Upper lobe of left lung (tissue), 6 donors: ENCODE measurements at regions not wholly inside any gene's neighbourhood (a gene's known extent, or its start where the extent isn't known, plus 50 kb on each side); places are given as distances from the start of the nearest gene placed in this dataset.

ENCODE experiments used
- ATAC-seq, 2 donors: fragments of 200-7000 bp; cut with Tn5 transposase; one replicate each; pipeline ENCODE4 v1.9.1; 2022; ENCODE audit warnings: mild to moderate bottlenecking in 2 of 2, moderate library complexity in 2 of 2; ENCODE audit not compliant: low FRiP score in 2 of 2
- DNase-seq, 2 donors: peaks; one replicate each; pipeline ENCODE4 v3.0.0-alpha.2; 2019 to 2020
- H3K27ac ChIP-seq, 4 donors: fragments of 200-600 bp; sonication (generic); one replicate each; pipeline ENCODE4 v1.5.1; 2016 to 2019
- H3K27me3 ChIP-seq, 4 donors: fragments of 200-600 bp; sonication (generic); one replicate each; pipeline ENCODE4 v1.5.1; 2017 to 2019
- H3K36me3 ChIP-seq, 4 donors: fragments of 200-600 bp; sonication (generic); one replicate each; pipeline ENCODE4 v1.5.1; 2016 to 2019
- H3K4me1 ChIP-seq, 4 donors: fragments of 200-600 bp; sonication (generic); one replicate each; pipeline ENCODE4 v1.5.1; 2018 to 2019
- H3K4me3 ChIP-seq, 4 donors: fragments of 200-600 bp; sonication (generic); one replicate each; pipeline ENCODE4 v1.5.1; 2017 to 2019; ENCODE audit warnings: mild to moderate bottlenecking in 2 of 4, moderate library complexity in 1 of 4
- H3K9me3 ChIP-seq, 4 donors: fragments of 200-600 bp; sonication (generic); one replicate each; pipeline ENCODE4 v1.5.1; 2018 to 2019
- EP300 ChIP-seq, 4 donors: sonication (generic); formaldehyde crosslinking; IDR thresholded peaks; one replicate each; pipeline ENCODE4 v1.5.1; 2017; ENCODE audit warnings: antibody characterized with exemption in 4 of 4, control low read depth in 2 of 4
- POLR2A ChIP-seq, 4 donors: fragments of 450-650 bp; IDR thresholded peaks; one replicate each; pipeline ENCODE4 v1.5.1; 2016 to 2017; ENCODE audit warnings: antibody characterized with exemption in 4 of 4, mild to moderate bottlenecking in 2 of 4
- POLR2AphosphoS5 ChIP-seq, 2 donors: sonication (generic); formaldehyde crosslinking; IDR thresholded peaks; one replicate each; pipeline ENCODE4 v1.5.1; 2017; ENCODE audit warnings: antibody characterized with exemption in 2 of 2
- WGBS, 2 donors: methylation state at CpG; one replicate each; pipeline ENCODE4 v1.1.5; 2017 to 2018; 5-methylcytosine and 5-hydroxymethylcytosine counted together
- TF ChIP-seq, protein P1 (sequence below), 6 experiments: fragments of 450-650 bp in 4 of 6; fragments of 200-600 bp in 2 of 6; sonication (generic) in 2 of 6; IDR thresholded peaks; one replicate each; pipeline ENCODE4 v1.5.1; 2016 to 2019; ENCODE audit warnings: antibody characterized with exemption in 6 of 6
- donor health status: DM: no; HTN: no; CAD: no; lungs with moderate emphysema.
- donor health status: DM: no; HTN: yes; CAD: no; lungs with severe emphysema.

DNA sequence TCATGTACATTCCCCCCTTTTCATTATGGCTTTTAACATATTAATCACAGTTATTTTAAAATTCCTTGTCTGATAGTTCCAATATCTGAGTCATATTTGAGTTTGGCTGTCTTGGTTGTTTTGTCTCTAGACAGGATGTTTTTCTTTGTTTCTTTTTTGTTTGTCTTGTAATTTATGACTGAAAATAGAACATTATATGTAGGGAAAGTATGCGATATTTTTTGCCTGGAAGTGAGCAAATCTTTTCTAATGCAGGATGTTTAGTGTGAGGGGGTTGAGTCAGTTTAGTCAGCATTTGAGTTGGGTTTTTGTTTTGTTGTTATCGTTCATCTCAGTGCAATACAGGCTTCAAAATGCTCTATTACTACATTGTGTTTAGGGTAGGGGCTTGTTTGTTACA lies 239.7 kb downstream of the SNAPC1 start:
- Histone ChIP-seq H3K4me1 (no peaks in the 10 kb centered on the region), H3K27ac (no peak overlapping the region), H3K9me3 (no peaks in the 10 kb centered on the region), H3K36me3 (no peaks in the 10 kb centered on the region), H3K4me3 (no peak overlapping the region), H3K27me3 (no peaks in the 10 kb centered on the region)
- DNase-seq (no peak), ATAC-seq (no peak)
- TF ChIP-seq, protein P1, sequence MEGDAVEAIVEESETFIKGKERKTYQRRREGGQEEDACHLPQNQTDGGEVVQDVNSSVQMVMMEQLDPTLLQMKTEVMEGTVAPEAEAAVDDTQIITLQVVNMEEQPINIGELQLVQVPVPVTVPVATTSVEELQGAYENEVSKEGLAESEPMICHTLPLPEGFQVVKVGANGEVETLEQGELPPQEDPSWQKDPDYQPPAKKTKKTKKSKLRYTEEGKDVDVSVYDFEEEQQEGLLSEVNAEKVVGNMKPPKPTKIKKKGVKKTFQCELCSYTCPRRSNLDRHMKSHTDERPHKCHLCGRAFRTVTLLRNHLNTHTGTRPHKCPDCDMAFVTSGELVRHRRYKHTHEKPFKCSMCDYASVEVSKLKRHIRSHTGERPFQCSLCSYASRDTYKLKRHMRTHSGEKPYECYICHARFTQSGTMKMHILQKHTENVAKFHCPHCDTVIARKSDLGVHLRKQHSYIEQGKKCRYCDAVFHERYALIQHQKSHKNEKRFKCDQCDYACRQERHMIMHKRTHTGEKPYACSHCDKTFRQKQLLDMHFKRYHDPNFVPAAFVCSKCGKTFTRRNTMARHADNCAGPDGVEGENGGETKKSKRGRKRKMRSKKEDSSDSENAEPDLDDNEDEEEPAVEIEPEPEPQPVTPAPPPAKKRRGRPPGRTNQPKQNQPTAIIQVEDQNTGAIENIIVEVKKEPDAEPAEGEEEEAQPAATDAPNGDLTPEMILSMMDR (IDR thresholded peaks at IDR 0.05) = no peak
- TF ChIP-seq POLR2A (IDR thresholded peaks at IDR 0.05) (no peak), POLR2AphosphoS5 (IDR thresholded peaks at IDR 0.05) (no peak), EP300 (IDR thresholded peaks at IDR 0.05) (no peak)
- 81 to 92% methylated on average over 2 of the region's 2 CpGs for WGBS, 2 donors

DNA sequence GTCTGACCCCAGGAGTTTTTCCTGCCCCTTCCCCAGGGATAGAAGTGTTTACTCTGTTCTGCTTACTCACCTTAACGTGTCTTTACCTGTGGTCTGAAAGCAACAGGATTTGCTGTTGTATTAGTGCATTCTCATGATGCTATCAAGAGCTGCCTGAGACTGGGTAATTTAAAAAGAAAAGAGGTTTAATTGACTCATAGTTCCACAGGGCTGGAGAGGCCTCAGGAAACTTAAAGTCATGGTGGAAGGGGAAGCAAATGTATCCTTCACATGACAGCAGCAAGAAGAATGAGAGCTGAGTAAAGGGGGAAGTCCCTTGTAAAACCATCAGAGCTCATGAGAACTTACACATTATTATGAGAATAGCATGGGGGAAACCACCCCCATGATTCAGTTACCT lies 240.4 kb downstream of the SNAPC1 start:
- no peaks in the 10 kb centered on the region for H3K36me3 ChIP-seq
- H3K27ac ChIP-seq = no peak overlapping the region
- no peaks in the 10 kb centered on the region for H3K27me3 ChIP-seq
- H3K9me3 ChIP-seq = no peaks in the 10 kb centered on the region
- no peak for DNase-seq
- no peaks in the 10 kb centered on the region for H3K4me1 ChIP-seq
- no peak for ATAC-seq
- WGBS, 2 donors = 47 to 54% methylated on average over 1 of the region's 1 CpG
- TF ChIP-seq POLR2AphosphoS5 (IDR thresholded peaks at IDR 0.05) = no peak
- TF ChIP-seq, protein P1 (IDR thresholded peaks at IDR 0.05) = no peak
- TF ChIP-seq EP300 (IDR thresholded peaks at IDR 0.05) = no peak
- TF ChIP-seq POLR2A (IDR thresholded peaks at IDR 0.05) = no peak
- H3K4me3 ChIP-seq = no peak overlapping the region

DNA sequence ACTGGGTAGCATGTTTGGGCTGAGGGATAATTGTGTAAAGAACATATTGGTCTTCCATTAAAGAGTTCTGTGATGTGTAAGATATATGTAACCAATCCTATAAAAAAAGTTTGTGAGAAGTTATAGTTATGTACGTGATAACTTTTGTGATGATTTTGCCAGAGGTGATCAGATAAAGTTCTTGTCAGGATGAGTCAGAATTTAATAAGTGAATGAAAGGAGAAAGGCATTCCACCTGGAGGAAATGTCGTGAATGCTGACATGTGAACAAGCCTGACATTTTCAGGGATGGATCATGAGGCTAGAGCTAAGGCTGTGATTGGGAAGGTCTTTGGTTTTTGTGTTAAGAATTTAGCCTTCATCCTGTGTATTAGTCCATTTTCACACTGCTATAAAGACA lies 241.5 kb downstream of the SNAPC1 start:
- ATAC-seq (no peak), DNase-seq (no peak)
- H3K36me3 ChIP-seq = no peaks in the 10 kb centered on the region
- WGBS, 2 donors = 44 to 57% methylated on average over 2 of the region's 2 CpGs
- H3K9me3 ChIP-seq = no peaks in the 10 kb centered on the region
- H3K4me1 ChIP-seq = no peaks in the 10 kb centered on the region
- no peak overlapping the region for H3K4me3 ChIP-seq
- TF ChIP-seq POLR2AphosphoS5 (IDR thresholded peaks at IDR 0.05) = no peak
- TF ChIP-seq POLR2A (IDR thresholded peaks at IDR 0.05) = no peak
- H3K27ac ChIP-seq = no peak overlapping the region
- no peaks in the 10 kb centered on the region for H3K27me3 ChIP-seq

DNA sequence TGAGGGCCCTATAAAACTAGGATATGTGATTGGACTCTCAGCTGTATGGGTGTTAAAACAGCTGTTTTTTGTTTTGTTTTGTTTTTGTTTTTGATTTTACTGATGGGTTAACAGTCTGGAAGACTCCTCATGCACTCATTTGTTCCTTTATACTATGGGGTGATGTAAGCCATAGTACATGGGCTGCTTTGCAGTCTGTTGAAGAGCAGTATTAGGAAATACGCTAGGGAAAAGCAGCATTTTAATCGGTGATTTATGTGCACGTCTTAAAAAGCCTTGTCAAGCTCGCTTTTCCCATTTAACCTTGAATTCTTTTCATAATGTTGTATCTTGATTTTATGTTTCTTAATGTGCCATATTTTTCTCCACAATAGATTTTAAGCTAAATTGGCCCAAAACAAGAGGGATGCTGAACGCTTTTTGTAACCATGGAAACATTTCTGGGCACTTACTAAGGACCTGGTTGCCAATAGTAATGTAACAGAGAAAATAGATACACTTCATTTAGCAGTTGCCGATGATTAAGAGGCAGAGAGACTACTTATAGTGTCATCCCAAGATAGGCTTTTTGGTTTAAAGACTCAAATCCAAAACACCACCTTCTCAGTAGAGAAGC lies 244.0 kb downstream of the SNAPC1 start:
- H3K27ac ChIP-seq = no peak overlapping the region
- H3K36me3 ChIP-seq = no peaks in the 10 kb centered on the region
- H3K4me3 ChIP-seq = no peak overlapping the region
- 84 to 89% methylated on average over 6 of the region's 6 CpGs for WGBS, 2 donors
- ATAC-seq (peak in 1 of 2 donors; percentile 54), DNase-seq (no peak)
- no peaks in the 10 kb centered on the region for H3K27me3 ChIP-seq
- no peaks in the 10 kb centered on the region for H3K4me1 ChIP-seq
- H3K9me3 ChIP-seq = no peaks in the 10 kb centered on the region
- TF ChIP-seq POLR2A (IDR thresholded peaks at IDR 0.05) = no peak
- no peak for TF ChIP-seq EP300 (IDR thresholded peaks at IDR 0.05)
- TF ChIP-seq, protein P1 (IDR thresholded peaks at IDR 0.05) = no peak
- no peak for TF ChIP-seq POLR2AphosphoS5 (IDR thresholded peaks at IDR 0.05)

DNA sequence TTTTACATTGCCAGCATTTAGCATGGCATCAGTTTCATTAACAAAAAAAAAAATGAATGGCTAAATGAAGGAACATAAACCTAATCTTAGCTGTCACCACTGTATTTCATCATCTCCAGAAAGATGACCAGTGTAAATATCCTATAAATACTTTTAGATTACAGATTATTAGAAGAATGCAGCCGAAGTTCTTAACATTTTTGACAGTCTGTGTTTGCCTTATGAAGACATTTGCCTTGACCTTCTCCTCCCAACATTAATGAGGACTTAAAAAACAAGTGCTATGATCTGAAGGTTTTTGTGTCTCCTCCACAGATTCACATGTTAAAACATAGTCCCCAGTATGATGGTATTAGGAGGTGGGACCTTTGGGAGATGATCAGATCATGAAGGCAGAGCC lies 253.0 kb downstream of the SNAPC1 start:
- no peak overlapping the region for H3K27ac ChIP-seq
- 42 to 55% methylated on average over 1 of the region's 1 CpG for WGBS, 2 donors
- no peak for ATAC-seq

More for the DNA sequence above, 253.0 kb downstream of the SNAPC1 start:
- Histone ChIP-seq H3K4me1 (no peaks in the 10 kb centered on the region), H3K27me3 (no peaks in the 10 kb centered on the region), H3K4me3 (no peak overlapping the region), H3K9me3 (no peaks in the 10 kb centered on the region), H3K36me3 (no peaks in the 10 kb centered on the region)
- DNase-seq = no peak
- TF ChIP-seq, protein P1 (IDR thresholded peaks at IDR 0.05) = no peak
- no peak for TF ChIP-seq POLR2AphosphoS5 (IDR thresholded peaks at IDR 0.05)
- no peak for TF ChIP-seq EP300 (IDR thresholded peaks at IDR 0.05)
- TF ChIP-seq POLR2A (IDR thresholded peaks at IDR 0.05) = no peak
